ENCODE measurements at regions not wholly inside any gene's neighbourhood (a gene's known extent, or its start where the extent isn't known, plus 50 kb on each side); places are given as distances from the start of the nearest gene placed in this dataset.

- in situ Hi-C loops (cut with HindIII; ENCODE audit: low sequenced_read_pairs), result no loop called here
Observed at GRCh38 chr5:163626904-163627434, 121.5 kb downstream of the MAT2B start.

DNA sequence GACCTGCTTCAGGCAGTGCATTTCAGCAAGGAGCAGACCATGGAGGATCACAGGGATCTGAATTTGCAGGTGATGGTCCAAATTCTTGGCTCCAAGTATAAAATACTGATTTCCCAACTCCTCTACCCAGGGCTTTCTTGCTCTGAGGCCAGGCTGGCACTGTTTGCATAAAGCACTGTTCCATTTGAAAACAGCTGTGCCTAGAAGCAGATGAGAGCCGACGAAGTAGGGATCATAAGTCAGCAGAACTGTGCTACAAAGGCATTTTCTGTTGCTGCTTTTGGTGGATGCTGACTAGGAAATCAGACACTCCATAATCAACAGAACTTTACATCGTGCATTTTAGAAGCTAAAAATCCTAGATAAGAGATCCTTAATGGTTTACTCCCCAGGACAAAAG, 126.4 kb downstream of the MAT2B start:
- no peak for DNase-seq (ENCODE audit: low read depth)
- H3K4me3 ChIP-seq (ENCODE audit: low read depth, low read length), result no peak overlapping the region
- TF ChIP-seq, protein P1, sequence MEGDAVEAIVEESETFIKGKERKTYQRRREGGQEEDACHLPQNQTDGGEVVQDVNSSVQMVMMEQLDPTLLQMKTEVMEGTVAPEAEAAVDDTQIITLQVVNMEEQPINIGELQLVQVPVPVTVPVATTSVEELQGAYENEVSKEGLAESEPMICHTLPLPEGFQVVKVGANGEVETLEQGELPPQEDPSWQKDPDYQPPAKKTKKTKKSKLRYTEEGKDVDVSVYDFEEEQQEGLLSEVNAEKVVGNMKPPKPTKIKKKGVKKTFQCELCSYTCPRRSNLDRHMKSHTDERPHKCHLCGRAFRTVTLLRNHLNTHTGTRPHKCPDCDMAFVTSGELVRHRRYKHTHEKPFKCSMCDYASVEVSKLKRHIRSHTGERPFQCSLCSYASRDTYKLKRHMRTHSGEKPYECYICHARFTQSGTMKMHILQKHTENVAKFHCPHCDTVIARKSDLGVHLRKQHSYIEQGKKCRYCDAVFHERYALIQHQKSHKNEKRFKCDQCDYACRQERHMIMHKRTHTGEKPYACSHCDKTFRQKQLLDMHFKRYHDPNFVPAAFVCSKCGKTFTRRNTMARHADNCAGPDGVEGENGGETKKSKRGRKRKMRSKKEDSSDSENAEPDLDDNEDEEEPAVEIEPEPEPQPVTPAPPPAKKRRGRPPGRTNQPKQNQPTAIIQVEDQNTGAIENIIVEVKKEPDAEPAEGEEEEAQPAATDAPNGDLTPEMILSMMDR (IDR thresholded peaks at IDR 0.05; ENCODE audit: low read depth, low read length, missing control alignments), result no peak
- in situ Hi-C loops (cut with HindIII; ENCODE audit: low sequenced_read_pairs), result no loop called here

More at GRCh38 chr5:163626904-163627434, 121.5 kb downstream of the MAT2B start:
- no peak overlapping the region for H3K4me3 ChIP-seq (ENCODE audit: low read depth, low read length)
- TF ChIP-seq, protein P1 (IDR thresholded peaks at IDR 0.05; ENCODE audit: low read depth, low read length, missing control alignments), result no peak
- DNase-seq (ENCODE audit: low read depth), result no peak

- in situ Hi-C loops (cut with HindIII; ENCODE audit: low sequenced_read_pairs), result no loop called here
- TF ChIP-seq, protein P1 (IDR thresholded peaks at IDR 0.05; ENCODE audit: low read depth, low read length, missing control alignments), result no peak
- no peak for DNase-seq (ENCODE audit: low read depth)
Observed at GRCh38 chr5:163633926-163634460, 128.6 kb downstream of the MAT2B start.

DNA sequence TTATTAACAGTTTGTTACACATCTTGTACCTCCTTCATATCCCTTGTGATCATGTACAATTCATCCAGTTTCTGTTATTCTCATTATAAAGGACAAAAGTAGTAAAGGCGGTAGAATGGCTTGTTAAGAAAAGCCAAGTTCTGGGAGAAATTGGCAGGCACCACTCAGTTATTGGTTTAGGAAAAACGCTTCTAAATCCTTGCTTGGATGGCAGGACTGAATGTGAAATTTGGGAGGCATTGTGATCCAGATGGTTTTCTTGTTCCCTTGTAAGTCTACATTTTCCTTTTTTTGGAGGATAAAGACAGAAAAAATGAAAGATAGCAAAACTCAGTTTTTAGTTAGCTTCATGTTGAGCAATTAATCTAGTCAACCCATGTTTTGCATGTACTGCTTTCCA, 130.2 kb downstream of the MAT2B start:
- in situ Hi-C loops (cut with HindIII; ENCODE audit: low sequenced_read_pairs), result no loop called here
- H3K4me3 ChIP-seq (ENCODE audit: low read depth, low read length), result no peak overlapping the region
- DNase-seq (ENCODE audit: low read depth), result no peak
- TF ChIP-seq, protein P1 (IDR thresholded peaks at IDR 0.05; ENCODE audit: low read depth, low read length, missing control alignments), result no peak

More at GRCh38 chr5:163633926-163634460, 128.6 kb downstream of the MAT2B start:
- H3K4me3 ChIP-seq (ENCODE audit: low read depth, low read length), result no peak overlapping the region

- DNase-seq (ENCODE audit: low read depth), result no peak
- in situ Hi-C loops (cut with HindIII; ENCODE audit: low sequenced_read_pairs), result no loop called here
- TF ChIP-seq, protein P1 (IDR thresholded peaks at IDR 0.05; ENCODE audit: low read depth, low read length, missing control alignments), result no peak
- no peak overlapping the region for H3K4me3 ChIP-seq (ENCODE audit: low read depth, low read length)
Observed at GRCh38 chr5:163642904-163643303, 137.5 kb downstream of the MAT2B start.

DNA sequence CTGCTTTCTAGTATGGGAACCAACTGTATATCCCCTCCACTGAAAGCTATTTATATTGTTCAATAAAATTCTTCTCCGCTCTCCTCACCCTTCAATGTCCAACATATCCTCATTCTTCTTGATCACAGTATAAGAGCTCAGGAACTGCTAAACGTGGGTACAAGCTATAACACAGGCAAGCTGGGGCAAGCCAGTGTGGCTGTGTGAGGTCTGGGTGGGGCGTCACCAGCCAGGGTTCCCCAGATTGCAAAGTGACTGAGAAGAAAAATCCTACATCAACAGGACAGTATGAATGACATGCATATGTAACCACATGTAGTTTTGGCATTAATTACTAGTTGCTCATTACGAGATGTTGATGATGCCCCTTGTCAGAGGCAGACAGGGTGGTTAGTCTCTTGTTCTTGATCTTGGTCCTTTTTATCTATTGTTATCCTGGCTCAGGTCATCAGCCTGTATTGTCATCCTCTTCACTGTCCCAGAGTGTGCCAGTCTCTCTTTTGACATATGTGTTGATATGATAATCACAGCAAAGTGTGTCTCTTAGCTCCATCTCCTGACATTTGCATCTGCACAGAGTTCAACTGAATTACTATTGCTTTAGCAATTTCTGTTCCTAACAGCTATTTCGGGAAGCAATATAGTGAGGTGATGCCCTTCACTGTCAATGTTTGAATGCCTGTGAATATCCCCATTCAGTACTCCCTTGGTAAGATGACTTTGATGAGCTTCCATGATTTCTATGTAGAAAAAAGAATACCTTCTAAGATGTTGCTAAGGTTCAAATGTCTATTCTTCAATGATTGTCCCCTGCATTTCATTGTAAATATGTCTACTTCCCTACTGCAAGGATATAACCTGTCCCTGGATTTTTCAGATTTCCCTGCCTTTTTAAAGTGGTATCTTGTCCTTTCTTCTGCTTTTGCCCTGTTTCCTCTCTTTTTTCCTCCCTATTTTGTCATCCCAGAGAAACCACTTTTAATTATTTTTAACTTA, 140.3 kb downstream of the MAT2B start:
- no peak overlapping the region for H3K4me3 ChIP-seq (ENCODE audit: low read depth, low read length)
- DNase-seq (ENCODE audit: low read depth), result no peak
- TF ChIP-seq, protein P1 (IDR thresholded peaks at IDR 0.05; ENCODE audit: low read depth, low read length, missing control alignments), result no peak
- in situ Hi-C loops (cut with HindIII; ENCODE audit: low sequenced_read_pairs), result no loop called here

All from astrocyte of the cerebellum (primary cell).